Jurkat, Clone E6-1 (cell line): ENCODE measurements at regions not wholly inside any gene's neighbourhood (a gene's known extent, or its start where the extent isn't known, plus 50 kb on each side); places are given as distances from the start of the nearest gene placed in this dataset.

Experiments
- DNase-seq: peaks from one replicate; pipeline ENCODE4 v3.0.0-alpha.2; 2011; ENCODE audit warnings: low read depth, low spot score
- H3K4me3 ChIP-seq: 2 replicates; pipeline ENCODE4 v1.5.1; 2011; ENCODE audit warnings: mild to moderate bottlenecking, low read length, control low read depth, moderate library complexity

DNA sequence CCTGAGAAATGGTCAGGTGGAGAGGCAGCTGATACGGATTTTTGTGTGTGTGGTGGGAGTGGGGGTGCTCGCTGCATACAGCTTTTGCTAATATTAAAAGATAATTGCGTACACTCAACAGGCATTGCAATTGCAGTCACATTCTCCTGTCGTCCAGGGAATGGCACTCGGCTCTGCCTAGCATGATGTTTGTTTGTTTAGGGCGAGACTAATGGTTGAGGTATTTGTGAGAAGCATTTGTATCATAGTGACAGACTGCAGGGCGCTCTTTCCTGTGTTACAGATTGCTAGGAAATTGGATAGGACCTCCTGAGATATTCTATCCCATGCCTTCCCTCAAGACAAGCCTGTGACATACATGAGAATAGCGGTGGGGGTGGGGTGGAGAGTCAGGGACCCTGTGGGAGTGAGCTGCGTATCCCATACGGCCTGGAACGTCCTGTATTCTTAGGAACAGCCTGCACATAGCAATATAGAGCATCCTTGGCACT is 207.4 kb downstream of the SOX4 start:
- DNase-seq, result no peak
- H3K4me3 ChIP-seq, result no peak overlapping the region

DNA sequence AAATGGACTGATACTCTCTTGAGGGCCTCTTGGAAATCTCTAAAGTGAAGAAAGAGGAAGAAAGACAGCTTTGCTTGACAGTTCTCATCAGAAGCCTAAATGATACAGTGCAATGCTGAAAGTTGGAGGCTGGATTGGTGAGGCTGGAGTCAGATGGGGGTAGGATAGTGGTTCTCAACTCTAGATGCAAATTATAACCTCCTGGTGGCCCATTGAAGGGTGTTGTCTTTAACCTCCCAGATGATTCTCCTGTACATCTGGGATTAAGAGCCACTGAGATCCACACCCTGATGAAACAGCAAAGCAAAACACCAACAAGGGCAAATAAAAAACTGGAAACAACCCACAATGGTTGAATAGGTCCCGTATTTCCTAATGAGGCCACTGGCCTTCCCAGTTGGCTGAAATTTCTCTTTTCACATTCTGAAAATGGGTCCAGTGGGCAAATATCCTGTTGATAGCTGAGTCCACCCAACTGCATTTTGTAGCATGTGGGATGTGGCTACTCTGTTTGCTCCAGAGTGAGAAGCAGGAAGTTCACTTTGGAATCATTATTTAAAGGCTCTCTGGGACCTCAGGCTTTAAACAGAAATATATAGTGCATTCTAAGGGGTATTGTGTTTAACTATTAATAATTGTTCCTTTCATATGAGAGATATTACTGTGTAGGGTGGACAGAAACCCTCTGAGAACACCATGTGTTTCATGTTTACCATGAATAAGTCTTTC is 208.1 kb downstream of the SOX4 start:
- no peak for DNase-seq

DNA sequence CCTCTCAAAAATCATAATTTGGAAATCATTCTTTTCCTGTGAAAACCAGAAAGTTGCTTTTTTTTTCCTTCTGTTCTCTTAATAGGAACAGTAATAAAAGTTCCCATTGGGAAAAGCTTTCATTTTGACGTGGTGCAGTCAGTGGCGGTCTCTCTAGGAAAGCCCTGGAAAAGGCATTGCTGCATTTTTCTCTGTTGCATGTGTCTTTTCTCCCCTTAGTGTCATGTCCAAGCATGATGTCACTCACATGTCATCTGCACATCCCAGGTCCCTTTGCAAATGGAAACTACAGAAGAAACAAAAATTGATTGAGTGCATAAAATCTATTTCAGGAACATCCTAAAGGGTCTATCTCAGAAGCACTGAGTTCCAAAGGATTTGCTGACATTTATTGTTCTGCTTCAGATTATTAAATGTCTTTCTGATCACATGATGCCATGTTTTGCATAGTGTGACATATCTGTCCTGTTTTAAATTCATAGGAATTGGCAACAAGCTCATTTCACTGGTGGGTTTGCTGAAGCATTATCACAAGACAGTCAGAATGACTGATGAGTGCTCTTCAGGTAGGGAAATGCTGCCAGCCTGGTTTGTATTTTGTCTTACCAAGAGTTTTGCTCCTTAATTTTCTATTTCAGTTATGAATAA is 208.7 kb downstream of the SOX4 start:
- no peak overlapping the region for H3K4me3 ChIP-seq
- DNase-seq, result no peak

More for the DNA sequence above, 208.1 kb downstream of the SOX4 start:
- H3K4me3 ChIP-seq, result no peak overlapping the region

DNA sequence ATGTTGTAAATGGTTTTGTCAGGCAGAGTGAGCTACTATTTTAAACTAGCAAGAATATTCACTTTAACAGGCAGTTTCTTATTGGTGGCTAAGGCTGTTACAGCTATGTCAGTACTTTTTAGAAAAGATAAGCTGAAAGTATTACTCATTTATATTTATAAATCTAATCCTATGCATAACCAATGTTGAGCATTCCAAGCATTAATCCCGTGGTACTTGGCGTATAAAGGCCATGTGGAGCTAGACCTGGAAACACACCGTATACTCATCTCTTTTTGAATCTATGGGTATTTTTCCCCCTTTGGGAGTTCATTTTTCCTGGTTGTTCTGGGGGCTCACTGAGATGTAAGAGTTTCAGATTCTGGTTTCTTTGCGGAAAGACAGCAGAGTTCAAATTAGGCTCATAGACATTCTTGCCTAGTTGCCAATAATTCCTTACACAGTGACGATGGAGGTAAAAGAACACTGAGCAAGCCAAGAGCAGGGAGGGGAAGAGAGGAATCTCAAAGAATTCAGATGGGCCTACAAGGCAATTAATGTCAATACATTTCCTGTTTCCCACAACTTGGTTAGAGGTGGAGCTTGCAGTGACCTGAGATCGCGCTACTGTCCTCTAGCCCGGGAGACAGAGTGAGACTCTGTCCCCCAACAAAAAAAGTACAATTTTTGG is 211.5 kb downstream of the SOX4 start:
- DNase-seq, result no peak
- H3K4me3 ChIP-seq, result no peak overlapping the region

DNA sequence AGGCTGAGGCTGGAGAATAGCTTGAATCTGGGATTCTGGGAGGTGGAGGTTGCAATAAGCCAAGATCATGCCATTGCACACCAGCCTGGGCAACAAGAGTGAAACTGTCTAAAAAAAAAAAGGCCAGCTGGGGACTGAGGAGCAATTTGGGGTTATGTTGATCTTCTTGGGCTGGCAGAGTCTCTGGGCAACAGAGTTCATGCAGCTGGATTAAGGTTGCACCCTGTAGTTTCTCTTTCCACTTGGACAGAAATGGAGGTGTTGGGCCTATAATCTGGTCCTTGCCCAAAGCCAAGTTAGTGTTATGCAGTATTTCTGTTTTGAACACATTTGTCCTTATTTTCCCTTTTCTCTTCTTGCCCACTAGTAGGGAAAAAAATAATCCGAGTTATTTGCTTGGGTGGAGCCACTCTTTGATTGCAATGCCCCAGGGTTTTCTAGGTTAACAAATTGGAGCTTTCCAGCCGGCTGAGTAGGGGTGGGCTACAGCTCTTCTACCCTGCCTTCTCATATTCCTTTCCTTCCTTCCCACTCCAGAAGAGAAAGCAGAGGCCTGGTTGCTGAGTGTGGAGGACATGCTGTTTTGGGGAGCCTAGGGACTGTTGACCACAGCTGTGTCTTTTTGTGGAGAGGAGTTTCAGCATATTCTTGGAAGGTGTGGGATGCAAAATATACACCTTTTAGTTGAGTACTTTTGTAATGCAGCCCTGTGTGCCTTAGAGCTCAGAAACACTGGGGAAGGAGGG is 213.9 kb downstream of the SOX4 start:
- H3K4me3 ChIP-seq, result no peak overlapping the region
- DNase-seq, result no peak

DNA sequence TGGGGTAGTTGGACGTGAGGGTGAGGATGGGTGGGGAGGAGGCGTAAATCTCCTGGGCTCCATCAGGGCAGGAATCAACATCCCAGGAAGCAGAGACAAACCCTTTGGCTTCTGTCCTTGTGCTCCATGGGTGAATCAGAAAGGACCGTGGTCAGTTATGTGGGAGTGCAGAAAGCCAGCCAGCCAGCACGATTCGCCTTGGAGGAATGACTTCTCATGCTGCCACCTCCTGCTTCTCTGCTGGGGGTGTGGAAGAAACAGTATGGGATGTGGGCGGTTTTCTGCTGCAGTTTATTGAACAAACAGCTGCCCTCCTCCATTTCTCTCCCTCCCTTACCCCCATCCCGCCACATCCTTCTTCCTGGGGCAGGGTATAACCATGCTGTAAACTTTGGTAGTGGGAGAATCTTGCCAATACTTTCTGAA is 214.5 kb downstream of the SOX4 start:
- H3K4me3 ChIP-seq, result no peak overlapping the region
- DNase-seq, result no peak

DNA sequence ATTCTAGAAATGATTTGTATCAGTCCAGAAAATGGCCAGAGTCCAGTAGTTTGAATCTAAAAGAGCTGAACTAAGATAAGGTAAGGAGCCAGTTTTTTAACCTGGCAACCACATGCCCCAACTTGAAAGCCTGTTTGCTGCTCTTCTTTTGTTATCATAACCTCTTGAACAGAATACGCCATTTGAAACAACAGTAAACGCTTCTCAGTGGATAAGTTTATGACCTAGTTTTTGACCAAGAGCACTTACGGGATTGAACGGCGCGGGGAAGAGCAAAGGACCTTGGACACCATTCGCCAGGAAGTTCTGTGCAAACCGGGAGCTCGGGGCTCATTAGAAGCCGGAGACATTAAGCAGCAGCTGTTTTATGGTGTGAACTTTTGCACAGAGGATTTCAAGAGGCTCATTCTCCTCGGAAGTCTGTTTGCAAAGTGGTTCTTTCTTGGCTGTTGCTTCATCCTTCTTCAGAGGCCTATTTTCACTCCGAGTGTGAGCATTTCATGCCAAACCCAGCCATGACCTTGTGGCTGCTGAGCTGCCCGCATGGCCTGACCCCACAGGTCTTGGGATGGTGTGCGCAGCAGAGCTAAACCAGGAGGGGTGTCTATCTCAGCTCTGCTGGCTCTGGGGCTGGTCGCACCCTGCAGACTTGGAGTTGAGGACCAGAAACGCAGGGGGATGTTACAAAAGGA is 215.1 kb downstream of the SOX4 start:
- DNase-seq, result no peak

DNA sequence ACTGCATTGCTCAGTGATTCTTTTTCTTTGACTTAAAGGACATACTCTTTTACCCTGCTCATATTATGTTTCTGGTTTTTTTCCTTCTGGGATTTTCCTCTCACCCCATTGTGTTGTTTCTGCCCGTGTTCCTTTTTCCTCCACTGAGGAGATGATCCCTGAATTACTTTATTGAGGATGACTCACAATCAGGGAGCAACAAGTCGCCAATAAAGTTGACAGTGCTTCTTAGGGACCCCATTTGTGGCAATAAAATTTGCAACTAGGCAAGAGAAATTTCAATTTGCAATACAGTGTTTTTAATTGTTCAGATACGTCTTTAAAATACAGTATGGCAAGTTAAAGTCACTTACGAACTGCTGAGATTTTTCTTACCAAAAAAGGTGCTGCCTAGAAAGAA is 217.9 kb downstream of the SOX4 start:
- no peak for DNase-seq
- H3K4me3 ChIP-seq, result no peak overlapping the region

More for the DNA sequence above, 215.1 kb downstream of the SOX4 start:
- no peak overlapping the region for H3K4me3 ChIP-seq

DNA sequence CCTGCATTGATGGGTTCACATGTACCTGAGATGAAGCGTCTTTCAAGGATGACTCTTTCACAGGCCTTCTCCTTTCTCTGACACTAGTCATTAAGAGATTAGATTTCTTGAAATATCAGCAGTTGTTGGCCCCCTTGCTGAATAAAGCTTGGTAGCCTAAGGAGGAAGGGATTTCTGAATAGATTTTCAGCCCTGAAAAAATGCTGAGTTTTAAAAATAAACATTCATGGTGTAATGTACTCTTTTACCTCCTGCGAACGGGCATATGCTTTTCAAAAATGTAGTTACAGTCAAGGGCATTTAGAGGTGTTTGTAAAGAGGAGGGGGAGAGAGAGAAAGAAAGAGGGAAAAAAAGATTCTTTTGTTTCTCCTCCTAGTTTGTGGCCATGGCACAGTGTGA is 222.7 kb downstream of the SOX4 start:
- no peak for DNase-seq
- H3K4me3 ChIP-seq, result no peak overlapping the region

DNA sequence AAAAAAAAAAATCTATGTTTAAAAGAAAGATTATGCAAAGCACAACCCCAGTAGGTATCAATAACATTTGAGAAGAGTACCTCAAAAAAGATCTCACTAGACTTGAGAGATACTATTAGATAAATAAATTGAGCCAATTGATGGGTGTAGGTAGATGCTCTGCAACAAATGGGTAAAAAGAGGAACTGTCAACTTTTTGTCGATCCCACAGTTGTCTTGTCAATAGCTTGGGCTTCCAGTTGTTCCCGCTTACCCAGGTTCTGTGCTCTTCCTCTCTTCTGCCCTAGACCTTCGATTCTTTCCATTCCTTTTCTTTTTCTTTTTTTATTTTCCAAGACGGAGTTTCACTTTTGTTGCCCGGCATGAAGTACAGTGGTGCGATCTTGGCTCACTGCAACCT is 226.9 kb downstream of the SOX4 start:
- DNase-seq, result no peak
- H3K4me3 ChIP-seq, result no peak overlapping the region

DNA sequence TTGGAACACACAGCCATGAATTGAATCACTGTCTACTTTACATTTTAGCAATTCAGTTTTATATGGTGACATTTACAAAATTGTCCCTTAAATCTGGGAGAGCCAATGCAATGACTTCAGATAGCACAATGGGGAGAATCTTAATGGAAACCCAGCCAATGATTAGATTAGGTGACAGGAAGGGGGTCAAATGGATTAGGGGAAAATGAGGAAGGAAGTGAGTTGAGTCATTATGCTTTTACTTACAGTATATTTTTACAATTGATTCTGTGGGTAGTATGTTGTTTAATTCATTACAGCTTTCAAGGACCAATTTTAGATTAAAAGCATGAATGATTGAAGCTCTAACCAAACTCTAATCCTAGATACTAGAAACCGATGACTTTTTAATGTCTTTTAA is 229.8 kb downstream of the SOX4 start:
- DNase-seq, result no peak

DNA sequence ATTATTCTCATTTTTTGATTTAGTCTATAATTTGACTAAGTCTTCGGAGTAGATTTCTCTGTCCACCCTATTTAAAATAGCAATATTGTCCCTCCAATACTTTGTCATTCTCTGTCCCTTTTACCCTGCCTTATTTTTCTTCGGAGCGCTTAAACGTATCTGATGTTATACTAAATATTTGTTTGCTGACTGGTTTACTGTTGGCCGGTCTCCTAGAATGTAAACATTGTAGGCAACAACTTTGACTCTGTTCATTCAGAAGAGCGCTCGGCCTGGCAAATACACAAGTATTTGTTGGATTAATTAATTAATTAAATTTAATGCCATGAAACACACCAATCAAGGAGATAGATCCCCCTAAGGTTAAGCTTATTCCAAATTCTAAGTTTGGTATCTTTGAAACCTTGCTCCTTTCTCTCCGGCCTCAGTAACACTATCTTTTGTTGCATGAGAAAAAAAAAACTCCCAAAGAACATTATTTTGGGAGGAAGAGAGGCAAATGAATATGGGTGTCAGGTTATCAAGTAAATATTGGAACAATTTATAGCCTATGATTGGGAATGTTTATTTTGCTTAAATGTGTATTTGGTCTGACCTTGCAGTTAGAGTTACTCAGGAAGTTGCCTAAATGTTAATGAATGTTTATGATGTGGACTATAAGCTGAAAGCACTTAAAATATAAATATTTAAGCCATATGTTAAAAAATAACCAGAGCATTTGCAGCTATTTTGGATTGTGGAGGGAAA is 231.1 kb downstream of the SOX4 start:
- no peak overlapping the region for H3K4me3 ChIP-seq
- no peak for DNase-seq

More for the DNA sequence above, 229.8 kb downstream of the SOX4 start:
- no peak overlapping the region for H3K4me3 ChIP-seq

DNA sequence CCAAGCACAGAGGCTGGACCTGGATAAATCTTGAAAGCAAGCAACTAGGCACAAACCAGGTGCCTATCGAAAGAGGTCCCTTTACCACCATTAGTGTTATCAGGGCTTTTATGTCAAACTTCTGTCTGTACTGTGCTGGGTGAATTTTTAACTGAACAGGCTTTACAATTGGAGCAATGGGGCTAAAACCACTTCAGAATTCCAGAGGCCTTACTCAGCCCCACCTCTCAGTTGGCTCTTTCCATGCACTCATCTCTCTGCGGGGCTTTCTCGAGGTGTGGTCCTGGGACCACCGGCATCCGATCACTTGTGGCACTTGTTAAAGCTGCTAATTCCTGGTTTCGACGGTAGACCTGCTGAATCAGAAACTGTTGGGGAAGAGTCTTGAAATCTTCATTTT is 232.5 kb downstream of the SOX4 start:
- H3K4me3 ChIP-seq, result no peak overlapping the region
- DNase-seq, result no peak

DNA sequence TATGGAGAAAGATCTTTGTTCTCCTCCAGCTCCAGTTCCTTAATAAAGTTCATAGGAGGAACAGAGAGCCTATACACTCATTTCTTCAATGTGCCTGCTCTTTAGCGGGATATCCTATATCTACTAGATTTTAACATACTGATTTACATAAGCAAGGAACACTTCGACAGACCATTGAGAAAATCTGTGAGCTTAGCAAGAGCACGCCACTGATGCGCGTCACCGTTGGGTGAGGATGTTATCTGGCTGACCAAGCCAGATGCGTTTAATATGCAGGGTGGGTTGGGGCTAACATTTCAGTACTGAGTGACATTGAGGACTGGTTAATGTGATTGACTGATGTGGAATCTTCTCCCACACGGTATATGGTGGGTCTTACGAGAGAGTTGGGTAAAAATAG is 233.4 kb downstream of the SOX4 start:
- no peak overlapping the region for H3K4me3 ChIP-seq
- DNase-seq, result no peak

DNA sequence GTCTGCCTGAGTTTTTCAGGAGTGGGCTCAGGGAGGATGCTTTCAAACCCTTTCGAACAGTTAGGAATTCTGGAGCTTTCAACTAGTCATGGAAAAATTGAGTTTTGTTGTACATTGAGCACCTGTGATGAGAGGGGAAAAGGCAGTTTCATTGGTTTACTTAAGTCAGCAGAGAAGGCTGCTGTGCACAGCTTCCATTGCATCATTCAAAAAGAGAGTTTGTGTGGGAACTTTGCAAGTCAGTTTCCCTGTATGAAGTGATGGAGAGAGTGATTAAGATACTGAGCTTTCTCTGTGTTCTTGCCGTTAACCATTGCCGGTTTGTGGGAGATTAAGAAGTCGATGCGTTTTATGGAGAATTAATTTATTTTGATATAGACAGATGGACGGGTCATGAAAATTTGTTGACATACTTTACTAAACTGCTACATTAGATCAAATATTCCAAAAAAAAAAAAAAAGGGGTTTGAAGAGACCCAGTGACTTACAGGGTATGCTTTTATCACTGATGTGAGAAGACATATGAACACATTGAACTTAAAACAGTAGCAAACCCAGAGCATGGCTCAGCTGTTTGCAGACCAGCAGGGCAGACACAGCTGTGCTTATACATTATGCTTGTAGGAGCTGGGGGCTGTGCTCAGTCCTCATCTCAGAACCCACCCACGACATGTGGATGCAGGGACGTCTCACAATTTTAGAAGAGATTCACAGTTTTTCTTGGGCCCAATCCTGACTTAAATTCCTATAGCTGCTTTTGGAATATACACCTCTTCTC is 234.1 kb downstream of the SOX4 start:
- H3K4me3 ChIP-seq, result no peak overlapping the region
- no peak for DNase-seq

DNA sequence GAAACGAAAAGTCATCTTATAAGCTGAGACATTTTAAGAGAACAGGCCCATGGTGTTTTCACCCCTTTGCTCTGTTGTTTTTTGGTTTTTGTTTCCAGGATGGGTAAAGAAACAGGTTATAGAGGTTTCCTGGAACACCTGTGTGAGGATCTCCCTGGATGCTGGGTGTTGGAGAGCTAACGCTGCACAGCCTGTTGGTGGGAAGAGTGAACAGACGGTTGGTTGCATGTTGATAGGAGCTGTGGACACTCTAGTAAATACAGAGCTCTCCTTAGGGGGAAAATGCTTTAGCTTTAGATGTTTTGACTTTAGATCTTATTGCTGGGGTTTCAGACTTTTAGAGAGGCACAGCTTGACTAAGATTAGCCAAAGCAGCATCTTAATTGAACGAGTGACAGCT is 235.2 kb downstream of the SOX4 start:
- no peak overlapping the region for H3K4me3 ChIP-seq

DNA sequence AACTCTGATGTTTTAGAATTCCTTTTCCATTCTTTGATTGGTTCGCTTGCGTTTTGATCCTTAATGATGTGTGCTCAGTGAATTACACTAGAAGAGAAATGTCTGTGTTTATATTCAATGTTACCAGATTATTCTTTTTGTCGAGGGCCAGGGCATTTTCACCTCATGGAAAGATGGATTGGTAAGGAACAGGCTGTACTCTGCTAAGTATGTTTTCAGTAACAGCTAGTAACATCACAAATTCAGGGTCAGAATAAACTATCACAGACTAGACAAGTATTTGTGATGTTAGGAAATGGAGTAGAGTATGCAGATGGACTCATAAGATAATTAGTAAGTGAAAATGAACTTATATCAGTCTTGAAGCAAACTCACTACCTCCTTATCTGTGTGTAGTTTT is 235.6 kb downstream of the SOX4 start:
- no peak for DNase-seq
- no peak overlapping the region for H3K4me3 ChIP-seq

More for the DNA sequence above, 235.2 kb downstream of the SOX4 start:
- DNase-seq, result no peak
